H9 (cell line): ENCODE measurements at regions not wholly inside any gene's neighbourhood (a gene's known extent, or its start where the extent isn't known, plus 50 kb on each side); places are given as distances from the start of the nearest gene placed in this dataset.

Experiments
- DNase-seq: peaks from one replicate; pipeline ENCODE4 v3.0.0-alpha.2; 2017
- H2AFZ ChIP-seq: one replicate; pipeline ENCODE4 v1.6.1; 2013; ENCODE audit warnings: mild to moderate bottlenecking, low read length, control low read depth, moderate library complexity
- H2AK5ac ChIP-seq: 2 replicates; pipeline ENCODE4 v1.6.1; 2013; ENCODE audit warnings: low read length, control low read depth, mixed read lengths; ENCODE audit not compliant: insufficient read length
- H2BK120ac ChIP-seq: one replicate; pipeline ENCODE4 v1.6.1; 2013; ENCODE audit warnings: low read depth, mild to moderate bottlenecking, low read length, control low read depth, inconsistent platforms; ENCODE audit not compliant: poor library complexity, severe bottlenecking
- H2BK12ac ChIP-seq: 2 replicates; pipeline ENCODE4 v1.6.1; 2013; ENCODE audit warnings: low read length, control low read depth, mixed read lengths, low read depth; ENCODE audit not compliant: insufficient read length
- H2BK15ac ChIP-seq: 2 replicates; pipeline ENCODE4 v1.6.1; 2013; ENCODE audit warnings: low read depth, low read length, control low read depth
- H2BK20ac ChIP-seq: one replicate; pipeline ENCODE4 v1.6.1; 2013; ENCODE audit warnings: low read depth, mild to moderate bottlenecking, low read length, control low read depth, inconsistent platforms; ENCODE audit not compliant: poor library complexity, severe bottlenecking
- H2BK5ac ChIP-seq: 2 replicates; pipeline ENCODE4 v1.6.1; 2013; ENCODE audit warnings: low read length, control low read depth, mixed read lengths; ENCODE audit not compliant: insufficient read length
- H3K14ac ChIP-seq: 2 replicates; pipeline ENCODE4 v1.6.1; 2013; ENCODE audit warnings: low read length, control low read depth; ENCODE audit not compliant: insufficient read depth
- H3K18ac ChIP-seq: 2 replicates; pipeline ENCODE4 v1.6.1; 2013; ENCODE audit warnings: low read depth, mild to moderate bottlenecking, mixed read lengths, low read length, control low read depth; ENCODE audit not compliant: insufficient read length
- H3K23ac ChIP-seq: 2 replicates; pipeline ENCODE4 v1.6.1; 2013; ENCODE audit warnings: low read length, control low read depth, mixed read lengths, low read depth; ENCODE audit not compliant: insufficient read length
- H3K23me2 ChIP-seq: 2 replicates; pipeline ENCODE4 v1.6.1; 2013; ENCODE audit warnings: low read depth, mild to moderate bottlenecking, mixed read lengths, low read length, control low read depth; ENCODE audit not compliant: insufficient read length, poor library complexity, severe bottlenecking
- H3K27ac ChIP-seq: 2 replicates; pipeline ENCODE4 v1.5.1; 2013; ENCODE audit warnings: low read length, control low read depth, mixed read lengths, low read depth; ENCODE audit not compliant: insufficient read length
- H3K27me3 ChIP-seq: 2 replicates; pipeline ENCODE4 v1.6.1; 2013; ENCODE audit warnings: low read length, control low read depth, inconsistent platforms; ENCODE audit not compliant: insufficient read depth
- H3K4ac ChIP-seq: 2 replicates; pipeline ENCODE4 v1.6.1; 2013; ENCODE audit warnings: low read depth, mild to moderate bottlenecking, control low read depth, inconsistent platforms, low read length, moderate library complexity
- H3K4me1 ChIP-seq: 2 replicates; pipeline ENCODE4 v1.6.1; 2013; ENCODE audit warnings: low read length, control low read depth, inconsistent platforms; ENCODE audit not compliant: insufficient read depth
- H3K4me2 ChIP-seq: 2 replicates; pipeline ENCODE4 v1.6.1; 2013; ENCODE audit warnings: low read length, control low read depth, mixed read lengths; ENCODE audit not compliant: insufficient read length, insufficient read depth
- H3K56ac ChIP-seq: 2 replicates; pipeline ENCODE4 v1.6.1; 2013; ENCODE audit warnings: low read depth, mild to moderate bottlenecking, mixed read lengths, low read length, control low read depth; ENCODE audit not compliant: insufficient read length
- H3K79me1 ChIP-seq: 2 replicates; pipeline ENCODE4 v1.6.1; 2013; ENCODE audit warnings: low read depth, mild to moderate bottlenecking, moderate library complexity, low read length, control low read depth, inconsistent platforms; ENCODE audit not compliant: insufficient read depth, poor library complexity, severe bottlenecking
- H3K79me2 ChIP-seq: 2 replicates; pipeline ENCODE4 v1.6.1; 2013; ENCODE audit warnings: low read length, control low read depth, inconsistent platforms; ENCODE audit not compliant: insufficient read depth
- H3K9ac ChIP-seq: 2 replicates; pipeline ENCODE4 v1.6.1; 2013; ENCODE audit warnings: low read length, control low read depth, mixed read lengths; ENCODE audit not compliant: insufficient read length; ENCODE audit errors: extremely low read depth
- H3K9me3 ChIP-seq: one replicate; pipeline ENCODE4 v1.6.1; 2013; ENCODE audit warnings: low read depth, low read length, inconsistent platforms; ENCODE audit not compliant: control insufficient read depth
- H3T11ph ChIP-seq: one replicate; pipeline ENCODE4 v1.6.1; 2013; ENCODE audit warnings: mild to moderate bottlenecking, low read length, control low read depth, inconsistent platforms
- H4K20me1 ChIP-seq: one replicate; pipeline ENCODE4 v1.6.1; 2013; ENCODE audit not compliant: control insufficient read depth, insufficient read length, insufficient read depth
- H4K5ac ChIP-seq: 2 replicates; pipeline ENCODE4 v1.6.1; 2013; ENCODE audit warnings: low read depth, mild to moderate bottlenecking, mixed read lengths, low read length, control low read depth; ENCODE audit not compliant: insufficient read length
- H4K8ac ChIP-seq: replicated peaks from 2 replicates; pipeline ENCODE4 v1.6.1; 2013; ENCODE audit warnings: low read length, control low read depth, mixed read lengths, low read depth; ENCODE audit not compliant: insufficient read length
- H4K91ac ChIP-seq: 2 replicates; pipeline ENCODE4 v1.6.1; 2013; ENCODE audit warnings: low read depth, mild to moderate bottlenecking, moderate library complexity, mixed read lengths, low read length, control low read depth; ENCODE audit not compliant: insufficient read length
- H3K27ac Mint-ChIP-seq, 3 experiments: 2 replicates in 2 of 3; 3 replicates in 1 of 3; pipeline ENCODE4 v1.8.0; 2020 to 2021; ENCODE audit warnings: mixed read lengths in 3 of 3, mild to moderate bottlenecking in 1 of 3, moderate library complexity in 1 of 3
- H3K27me3 Mint-ChIP-seq: 2 replicates; pipeline ENCODE4 v1.8.0; 2021; ENCODE audit warnings: low read depth, mild to moderate bottlenecking, moderate library complexity, mixed read lengths
- H3K36me3 Mint-ChIP-seq, 3 experiments: 2 replicates in 2 of 3; 3 replicates in 1 of 3; pipeline ENCODE4 v1.8.0; 2020 to 2021; ENCODE audit warnings: low read depth in 3 of 3, mixed read lengths in 3 of 3; ENCODE audit not compliant: insufficient read depth in 1 of 3
- H3K4me1 Mint-ChIP-seq, 2 experiments: 2 replicates each; pipeline ENCODE4 v1.8.0; 2020; ENCODE audit warnings: mixed read lengths in 2 of 2
- H3K4me3 Mint-ChIP-seq, 2 experiments: 2 replicates in 1 of 2; 3 replicates in 1 of 2; pipeline ENCODE4 v1.8.0; 2020 to 2021; ENCODE audit warnings: mild to moderate bottlenecking in 2 of 2, mixed read lengths in 2 of 2, moderate library complexity in 1 of 2
- H3K9me3 Mint-ChIP-seq, 2 experiments: 2 replicates in 1 of 2; 3 replicates in 1 of 2; pipeline ENCODE4 v1.8.0; 2020; ENCODE audit warnings: mild to moderate bottlenecking in 2 of 2, mixed read lengths in 2 of 2, moderate library complexity in 1 of 2
- WGBS: extraction: QIAGEN DNeasy Blood & Tissue Kit; methylation state at CpG from one replicate; pipeline ENCODE4 v1.1.7; 2013; ENCODE audit warnings: missing lambda C conversion rate, low lambda C conversion rate, mixed read lengths; ENCODE audit not compliant: insufficient read length; ENCODE audit errors: extremely low coverage; 5-methylcytosine and 5-hydroxymethylcytosine counted together
- TF ChIP-seq, protein P1 (sequence below): fragments of 200-600 bp; sonication (generic); conservative IDR thresholded peaks from 3 replicates; pipeline ENCODE4 v1.8.0; 2021; ENCODE audit warnings: antibody characterized with exemption, mild to moderate bottlenecking

DNA sequence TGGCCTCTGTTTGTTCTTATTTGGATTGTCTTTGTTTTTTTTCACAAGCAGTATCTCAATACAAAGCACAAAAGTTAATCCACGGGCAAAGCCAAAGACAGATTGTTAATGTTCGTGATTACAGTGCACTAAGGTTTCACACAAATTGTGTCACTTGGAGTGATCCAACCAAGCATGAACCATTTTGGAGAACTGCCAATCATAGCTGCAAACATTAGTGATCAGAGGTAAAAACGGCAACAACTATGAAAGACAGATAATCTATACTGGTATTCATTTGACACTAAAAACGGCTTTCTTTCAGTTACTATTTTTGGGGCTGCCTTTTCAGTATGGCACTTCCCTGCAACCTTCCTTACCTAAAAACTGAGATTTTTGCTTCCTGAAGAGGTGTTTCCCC, 213.1 kb upstream of the GULP1 start:
- no peak overlapping the region for H3K18ac ChIP-seq
- H3K9me3 Mint-ChIP-seq, result peaks cover 4 to 5% of the 10 kb centered on the region in 2 experiments; a peak in 3 of 5 replicates
- H3K27me3 Mint-ChIP-seq, result no peaks in the 10 kb centered on the region; the same call in 1 of the 2 replicates
- H3K14ac ChIP-seq, result no peak overlapping the region
- no peaks in the 10 kb centered on the region for H4K20me1 ChIP-seq
- H3K4ac ChIP-seq, result no peak overlapping the region
- no peak overlapping the region for H2BK15ac ChIP-seq
- no peak overlapping the region for H3K4me2 ChIP-seq
- H3K9ac ChIP-seq, result no peak overlapping the region
- no peaks in the 10 kb centered on the region for H3K79me2 ChIP-seq
- no peaks in the 10 kb centered on the region for H3K23me2 ChIP-seq
- no peak overlapping the region for H2AFZ ChIP-seq
- H2AK5ac ChIP-seq, result no peak overlapping the region
- no peak overlapping the region for H2BK20ac ChIP-seq
- WGBS, result no CpG with 5 or more reads among the region's 4 CpGs
- TF ChIP-seq, protein P1, sequence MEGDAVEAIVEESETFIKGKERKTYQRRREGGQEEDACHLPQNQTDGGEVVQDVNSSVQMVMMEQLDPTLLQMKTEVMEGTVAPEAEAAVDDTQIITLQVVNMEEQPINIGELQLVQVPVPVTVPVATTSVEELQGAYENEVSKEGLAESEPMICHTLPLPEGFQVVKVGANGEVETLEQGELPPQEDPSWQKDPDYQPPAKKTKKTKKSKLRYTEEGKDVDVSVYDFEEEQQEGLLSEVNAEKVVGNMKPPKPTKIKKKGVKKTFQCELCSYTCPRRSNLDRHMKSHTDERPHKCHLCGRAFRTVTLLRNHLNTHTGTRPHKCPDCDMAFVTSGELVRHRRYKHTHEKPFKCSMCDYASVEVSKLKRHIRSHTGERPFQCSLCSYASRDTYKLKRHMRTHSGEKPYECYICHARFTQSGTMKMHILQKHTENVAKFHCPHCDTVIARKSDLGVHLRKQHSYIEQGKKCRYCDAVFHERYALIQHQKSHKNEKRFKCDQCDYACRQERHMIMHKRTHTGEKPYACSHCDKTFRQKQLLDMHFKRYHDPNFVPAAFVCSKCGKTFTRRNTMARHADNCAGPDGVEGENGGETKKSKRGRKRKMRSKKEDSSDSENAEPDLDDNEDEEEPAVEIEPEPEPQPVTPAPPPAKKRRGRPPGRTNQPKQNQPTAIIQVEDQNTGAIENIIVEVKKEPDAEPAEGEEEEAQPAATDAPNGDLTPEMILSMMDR, result no peak
- no peaks in the 10 kb centered on the region for H3K4me1 Mint-ChIP-seq
- H3K27ac ChIP-seq, result no peak overlapping the region
- H3K4me1 ChIP-seq, result no peaks in the 10 kb centered on the region
- no peaks in the 10 kb centered on the region for H3K79me1 ChIP-seq
- no peak overlapping the region for H3K27ac Mint-ChIP-seq
- no peak overlapping the region for H4K91ac ChIP-seq
- no peak overlapping the region for H4K5ac ChIP-seq
- no peak overlapping the region for H4K8ac ChIP-seq
- H2BK5ac ChIP-seq, result no peak overlapping the region
- no peak overlapping the region for H2BK120ac ChIP-seq
- no peak overlapping the region for H3K4me3 Mint-ChIP-seq
- no peaks in the 10 kb centered on the region for H3K9me3 ChIP-seq
- no peak overlapping the region for H3K56ac ChIP-seq
- no peak overlapping the region for H3K23ac ChIP-seq
- peaks cover 0 to 12% (median 2%) of the 10 kb centered on the region in 3 experiments; a peak in 4 of 7 replicates for H3K36me3 Mint-ChIP-seq
- no peaks in the 10 kb centered on the region for H3K27me3 ChIP-seq
- DNase-seq, result no peak
- no peak overlapping the region for H3T11ph ChIP-seq
- no peak overlapping the region for H2BK12ac ChIP-seq
